Right kidney (tissue), 1 donor: ENCODE measurements at regions not wholly inside any gene's neighbourhood (a gene's known extent, or its start where the extent isn't known, plus 50 kb on each side); places are given as distances from the start of the nearest gene placed in this dataset.
"Not testable (repeated sequence)": the region's sequence is repeated elsewhere in the genome, so short reads cannot be mapped to it uniquely, and the experiment has no call there.

Source experiments
- DNase-seq: peaks from one replicate; pipeline ENCODE4 v3.0.0-alpha.2; 2016

- no peak for DNase-seq
Observed at GRCh38 chr1:96427616-96428015, 294.0 kb upstream of the PTBP2 start.

GRCh38 chr1:96445302-96445701, 276.3 kb upstream of the PTBP2 start:
- no peak for DNase-seq

GRCh38 chr1:96464066-96464465, 257.5 kb upstream of the PTBP2 start:
- DNase-seq = no peak

GRCh38 chr1:96464522-96464921, 257.1 kb upstream of the PTBP2 start:
- no peak for DNase-seq

GRCh38 chr1:96464991-96465390, 256.6 kb upstream of the PTBP2 start:
- DNase-seq = no peak

GRCh38 chr1:96465441-96465840, 256.1 kb upstream of the PTBP2 start:
- no peak for DNase-seq

- DNase-seq = no peak
Observed at GRCh38 chr1:96466842-96467241, 254.7 kb upstream of the PTBP2 start.

- DNase-seq = not testable (repeated sequence)
Observed at GRCh38 chr1:96469726-96470125, 251.9 kb upstream of the PTBP2 start.

GRCh38 chr1:96472471-96472870, 249.1 kb upstream of the PTBP2 start:
- DNase-seq = no peak

- DNase-seq = no peak
Observed at GRCh38 chr1:96473791-96474434, 247.7 kb upstream of the PTBP2 start.

GRCh38 chr1:96474985-96475743, 246.4 kb upstream of the PTBP2 start:
- DNase-seq = no peak

- DNase-seq = no peak
Observed at GRCh38 chr1:96475903-96476302, 245.7 kb upstream of the PTBP2 start.

GRCh38 chr1:96478228-96478627, 243.4 kb upstream of the PTBP2 start:
- DNase-seq = no peak

GRCh38 chr1:96481409-96481808, 240.2 kb upstream of the PTBP2 start:
- DNase-seq = no peak

- no peak for DNase-seq
Observed at GRCh38 chr1:96482616-96483015, 239.0 kb upstream of the PTBP2 start.

GRCh38 chr1:96487394-96487793, 234.2 kb upstream of the PTBP2 start:
- no peak for DNase-seq

- no peak for DNase-seq
Observed at GRCh38 chr1:96487971-96488370, 233.6 kb upstream of the PTBP2 start.

GRCh38 chr1:96488777-96489176, 232.8 kb upstream of the PTBP2 start:
- no peak for DNase-seq

GRCh38 chr1:96492236-96492635, 229.3 kb upstream of the PTBP2 start:
- no peak for DNase-seq

- no peak for DNase-seq
Observed at GRCh38 chr1:96498744-96499340, 222.7 kb upstream of the PTBP2 start.

- no peak for DNase-seq
Observed at GRCh38 chr1:96508233-96508632, 213.4 kb upstream of the PTBP2 start.

- no peak for DNase-seq
Observed at GRCh38 chr1:96509339-96509738, 212.2 kb upstream of the PTBP2 start.

GRCh38 chr1:96509951-96510350, 211.6 kb upstream of the PTBP2 start:
- no peak for DNase-seq

GRCh38 chr1:96510391-96510790, 211.2 kb upstream of the PTBP2 start:
- no peak for DNase-seq
